ENCODE measurements at regions not wholly inside any gene's neighbourhood (a gene's known extent, or its start where the extent isn't known, plus 50 kb on each side); places are given as distances from the start of the nearest gene placed in this dataset.

DNA sequence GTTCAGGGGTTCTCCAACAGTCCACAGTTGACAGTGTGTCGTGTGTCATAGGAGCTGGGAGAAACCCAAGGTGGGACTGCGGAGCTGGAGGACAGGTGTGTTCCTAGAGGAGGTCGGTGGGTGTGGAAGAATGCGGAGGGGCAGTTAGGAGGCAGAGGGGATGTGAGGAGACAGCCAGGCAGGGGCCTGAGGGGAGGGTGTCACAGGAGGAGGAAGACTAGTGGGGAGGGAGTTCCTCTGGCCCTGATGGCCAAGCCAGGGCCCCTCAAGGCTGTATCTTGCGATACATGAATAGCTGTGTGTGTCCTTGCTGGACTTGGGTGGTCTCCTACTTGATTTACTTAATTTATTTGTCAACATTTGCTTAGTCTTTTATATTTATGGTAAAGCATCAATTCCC, 519.6 kb upstream of the HS6ST1 start:
- Histone ChIP-seq H3K27ac (ENCODE audit: insufficient read depth, low read depth, low read length, poor library complexity, severe bottlenecking) (no peak overlapping the region), H3K27me3 (ENCODE audit: control insufficient read depth, insufficient read depth, low read length, poor library complexity, severe bottlenecking) (no peaks in the 10 kb centered on the region), H3K36me3 (ENCODE audit: control insufficient read depth, insufficient read depth, low read length) (no peaks in the 10 kb centered on the region), H3K4me1 (ENCODE audit: control insufficient read depth, insufficient read depth, low read length) (peaks cover 7% of the 10 kb centered on the region), H3K9me3 (ENCODE audit: control insufficient read depth, low read length) (no peaks in the 10 kb centered on the region), H3K4me3 (ENCODE audit: insufficient read depth, low read depth, low read length) (no peak overlapping the region)
- WGBS, 2 experiments, result 91 to 96% methylated on average over 5 of the region's 5 CpGs

DNA sequence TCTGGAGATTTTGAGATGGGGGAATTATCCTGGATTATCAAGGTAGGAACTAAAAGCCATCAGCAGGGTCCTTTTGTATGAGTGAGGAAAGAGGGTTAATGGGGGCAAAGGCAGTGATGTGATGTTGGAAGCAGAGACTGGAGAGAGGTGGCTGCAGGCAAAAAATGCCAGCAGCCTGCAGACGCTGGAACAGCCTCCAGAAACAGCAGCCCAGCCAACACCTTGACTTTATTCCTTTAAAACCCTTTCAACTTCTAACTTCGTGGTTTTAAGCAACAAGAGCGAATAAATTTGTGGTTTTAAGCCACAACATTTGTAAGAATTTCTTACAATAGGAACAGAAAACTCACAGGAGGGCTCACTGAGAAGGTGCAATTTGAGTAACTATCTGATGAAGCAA, 523.1 kb upstream of the HS6ST1 start:
- no peaks in the 10 kb centered on the region for H3K36me3 ChIP-seq (ENCODE audit: control insufficient read depth, insufficient read depth, low read length)
- peaks cover 5% of the 10 kb centered on the region for H3K4me1 ChIP-seq (ENCODE audit: control insufficient read depth, insufficient read depth, low read length)
- 78 to 91% methylated on average over 3 of the region's 3 CpGs for whole genome bisulfite sequencing, 2 experiments
- no peaks in the 10 kb centered on the region for H3K27me3 ChIP-seq (ENCODE audit: control insufficient read depth, insufficient read depth, low read length, poor library complexity, severe bottlenecking)
- H3K27ac ChIP-seq (ENCODE audit: insufficient read depth, low read depth, low read length, poor library complexity, severe bottlenecking), result no peak overlapping the region
- H3K4me3 ChIP-seq (ENCODE audit: insufficient read depth, low read depth, low read length), result no peak overlapping the region
- H3K9me3 ChIP-seq (ENCODE audit: control insufficient read depth, low read length), result no peaks in the 10 kb centered on the region

DNA sequence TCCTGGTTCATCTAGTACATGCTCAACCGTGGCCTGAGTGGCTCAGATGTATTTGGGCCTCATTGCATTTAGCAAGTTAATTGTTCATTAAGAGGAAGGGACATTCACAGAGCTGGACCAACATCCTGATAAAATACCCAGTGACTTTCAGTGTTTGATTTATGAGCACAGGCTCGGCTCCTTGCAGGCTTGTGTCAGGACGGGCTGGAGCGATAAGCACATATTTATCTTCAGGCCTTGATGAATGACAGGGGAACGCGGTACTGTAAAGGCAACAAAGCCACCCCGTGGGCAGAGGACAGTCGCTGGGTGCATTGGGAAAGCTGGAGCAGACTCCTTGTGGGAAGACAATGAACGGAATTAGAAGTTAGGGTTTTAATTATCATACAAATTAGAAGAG, 548.6 kb upstream of the HS6ST1 start:
- Histone ChIP-seq H3K4me1 (ENCODE audit: control insufficient read depth, insufficient read depth, low read length) (no peaks in the 10 kb centered on the region), H3K4me3 (ENCODE audit: insufficient read depth, low read depth, low read length) (no peak overlapping the region), H3K36me3 (ENCODE audit: control insufficient read depth, insufficient read depth, low read length) (no peaks in the 10 kb centered on the region), H3K27me3 (ENCODE audit: control insufficient read depth, insufficient read depth, low read length, poor library complexity, severe bottlenecking) (no peaks in the 10 kb centered on the region), H3K27ac (ENCODE audit: insufficient read depth, low read depth, low read length, poor library complexity, severe bottlenecking) (no peak overlapping the region), H3K9me3 (ENCODE audit: control insufficient read depth, low read length) (no peaks in the 10 kb centered on the region)
- WGBS, 2 experiments, result 83 to 87% methylated on average over 9 of the region's 9 CpGs

DNA sequence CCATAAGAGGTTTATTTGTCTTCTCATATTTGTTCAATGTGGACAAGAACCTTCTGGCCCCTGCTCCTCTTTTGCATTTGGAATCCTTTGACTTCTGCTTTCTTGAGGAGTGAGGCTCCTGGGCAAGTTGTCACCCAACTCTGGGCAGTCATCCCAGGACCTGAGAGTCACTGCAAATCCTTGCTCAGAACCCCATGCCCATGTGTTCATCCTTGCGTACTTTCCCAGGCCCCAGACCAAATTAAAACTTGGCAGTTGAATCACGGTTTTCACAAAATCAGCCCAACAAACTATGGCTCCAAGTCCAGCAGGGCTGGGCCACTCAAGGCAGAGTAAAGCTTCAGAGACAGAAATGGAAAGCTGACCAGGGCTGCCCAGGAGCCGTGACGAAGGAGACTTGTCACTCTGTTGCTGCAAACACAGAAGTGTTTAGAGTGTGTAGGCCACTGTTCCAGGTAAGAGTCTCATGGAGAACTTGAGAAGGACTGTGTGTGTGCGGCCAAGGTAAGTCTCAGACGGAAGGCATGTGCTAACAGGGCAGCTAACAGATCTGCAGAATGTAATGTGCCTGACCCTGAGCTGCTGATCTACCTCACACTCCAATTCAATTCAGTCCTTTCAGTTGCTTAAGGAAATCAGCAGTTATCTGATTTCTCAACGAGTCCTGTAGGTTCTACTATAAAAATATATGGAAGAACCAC, 549.4 kb upstream of the HS6ST1 start:
- Histone ChIP-seq H3K9me3 (ENCODE audit: control insufficient read depth, low read length) (no peaks in the 10 kb centered on the region), H3K27me3 (ENCODE audit: control insufficient read depth, insufficient read depth, low read length, poor library complexity, severe bottlenecking) (no peaks in the 10 kb centered on the region), H3K27ac (ENCODE audit: insufficient read depth, low read depth, low read length, poor library complexity, severe bottlenecking) (no peak overlapping the region), H3K4me1 (ENCODE audit: control insufficient read depth, insufficient read depth, low read length) (no peaks in the 10 kb centered on the region), H3K36me3 (ENCODE audit: control insufficient read depth, insufficient read depth, low read length) (no peaks in the 10 kb centered on the region), H3K4me3 (ENCODE audit: insufficient read depth, low read depth, low read length) (no peak overlapping the region)
- WGBS, 2 experiments, result 96% methylated on average over 7 of the region's 7 CpGs

DNA sequence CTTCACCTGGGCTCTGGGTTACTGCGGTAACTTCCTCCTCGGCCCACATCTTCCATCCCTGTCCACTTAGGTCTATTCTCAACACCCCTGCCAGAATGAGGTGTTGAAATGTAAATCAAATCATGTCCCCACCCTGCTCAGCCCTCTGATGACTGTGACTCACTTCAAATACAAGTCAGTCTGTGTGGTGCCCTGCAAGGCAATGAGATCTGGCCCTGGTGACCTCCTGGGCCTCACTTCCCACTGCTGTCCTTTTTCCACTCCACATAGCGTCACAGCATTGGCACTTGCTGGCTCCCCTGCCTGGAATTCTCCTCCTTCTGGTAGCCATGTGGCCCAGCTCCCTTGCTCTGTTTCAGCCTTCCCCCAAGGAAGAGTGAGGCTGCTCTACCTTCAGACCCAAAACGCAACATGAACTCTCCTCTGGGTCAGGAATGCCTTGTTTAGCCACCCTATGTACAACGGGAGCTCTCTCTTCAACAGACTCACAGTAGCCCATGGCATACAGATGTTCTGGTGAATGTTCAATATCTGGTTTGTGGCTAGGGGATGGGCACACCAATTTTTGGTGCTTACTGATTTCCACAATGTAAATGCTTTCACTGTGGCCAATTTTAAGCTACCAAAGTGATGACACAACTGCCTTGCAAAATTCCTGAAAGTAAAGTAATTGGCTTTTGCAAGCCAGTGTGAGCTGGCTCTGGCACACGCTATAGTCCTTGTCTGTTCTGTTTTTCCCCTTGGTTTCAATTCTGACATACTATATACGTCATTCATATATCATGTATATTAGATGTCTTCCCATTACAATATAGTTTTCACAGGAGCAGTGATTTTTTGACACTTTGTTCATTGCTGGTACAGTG, 550.3 kb upstream of the HS6ST1 start:
- Histone ChIP-seq H3K4me1 (ENCODE audit: control insufficient read depth, insufficient read depth, low read length) (no peaks in the 10 kb centered on the region), H3K9me3 (ENCODE audit: control insufficient read depth, low read length) (no peaks in the 10 kb centered on the region), H3K4me3 (ENCODE audit: insufficient read depth, low read depth, low read length) (no peak overlapping the region), H3K27ac (ENCODE audit: insufficient read depth, low read depth, low read length, poor library complexity, severe bottlenecking) (no peak overlapping the region), H3K36me3 (ENCODE audit: control insufficient read depth, insufficient read depth, low read length) (no peaks in the 10 kb centered on the region), H3K27me3 (ENCODE audit: control insufficient read depth, insufficient read depth, low read length, poor library complexity, severe bottlenecking) (no peaks in the 10 kb centered on the region)
- WGBS, 2 experiments, result 92 to 93% methylated on average over 7 of the region's 7 CpGs

DNA sequence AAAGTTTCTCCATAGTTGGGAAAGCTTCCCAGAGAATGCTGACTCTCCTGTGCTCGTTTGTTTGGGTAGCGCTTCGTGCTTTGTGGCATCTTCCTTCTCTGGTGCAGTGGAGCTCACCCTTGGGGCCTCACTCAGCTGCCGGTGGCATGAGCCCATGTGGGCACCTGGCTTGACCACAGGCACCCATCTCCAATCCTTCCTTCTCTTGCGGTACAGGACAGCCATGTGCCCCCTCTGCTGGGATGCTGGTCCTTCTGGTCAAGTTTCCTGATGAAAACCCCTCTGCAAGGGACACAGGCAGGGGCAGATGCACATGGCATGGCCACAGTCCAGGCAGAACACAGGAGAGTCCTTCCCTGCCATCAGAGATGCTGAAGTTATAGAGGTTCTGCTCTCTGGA, 555.9 kb upstream of the HS6ST1 start:
- Histone ChIP-seq H3K4me1 (ENCODE audit: control insufficient read depth, insufficient read depth, low read length) (peaks cover 21% of the 10 kb centered on the region), H3K36me3 (ENCODE audit: control insufficient read depth, insufficient read depth, low read length) (no peaks in the 10 kb centered on the region), H3K27me3 (ENCODE audit: control insufficient read depth, insufficient read depth, low read length, poor library complexity, severe bottlenecking) (no peaks in the 10 kb centered on the region), H3K27ac (ENCODE audit: insufficient read depth, low read depth, low read length, poor library complexity, severe bottlenecking) (no peak overlapping the region), H3K9me3 (ENCODE audit: control insufficient read depth, low read length) (no peaks in the 10 kb centered on the region), H3K4me3 (ENCODE audit: insufficient read depth, low read depth, low read length) (no peak overlapping the region)
- 93 to 94% methylated on average over 5 of the region's 5 CpGs for WGBS, 2 experiments

DNA sequence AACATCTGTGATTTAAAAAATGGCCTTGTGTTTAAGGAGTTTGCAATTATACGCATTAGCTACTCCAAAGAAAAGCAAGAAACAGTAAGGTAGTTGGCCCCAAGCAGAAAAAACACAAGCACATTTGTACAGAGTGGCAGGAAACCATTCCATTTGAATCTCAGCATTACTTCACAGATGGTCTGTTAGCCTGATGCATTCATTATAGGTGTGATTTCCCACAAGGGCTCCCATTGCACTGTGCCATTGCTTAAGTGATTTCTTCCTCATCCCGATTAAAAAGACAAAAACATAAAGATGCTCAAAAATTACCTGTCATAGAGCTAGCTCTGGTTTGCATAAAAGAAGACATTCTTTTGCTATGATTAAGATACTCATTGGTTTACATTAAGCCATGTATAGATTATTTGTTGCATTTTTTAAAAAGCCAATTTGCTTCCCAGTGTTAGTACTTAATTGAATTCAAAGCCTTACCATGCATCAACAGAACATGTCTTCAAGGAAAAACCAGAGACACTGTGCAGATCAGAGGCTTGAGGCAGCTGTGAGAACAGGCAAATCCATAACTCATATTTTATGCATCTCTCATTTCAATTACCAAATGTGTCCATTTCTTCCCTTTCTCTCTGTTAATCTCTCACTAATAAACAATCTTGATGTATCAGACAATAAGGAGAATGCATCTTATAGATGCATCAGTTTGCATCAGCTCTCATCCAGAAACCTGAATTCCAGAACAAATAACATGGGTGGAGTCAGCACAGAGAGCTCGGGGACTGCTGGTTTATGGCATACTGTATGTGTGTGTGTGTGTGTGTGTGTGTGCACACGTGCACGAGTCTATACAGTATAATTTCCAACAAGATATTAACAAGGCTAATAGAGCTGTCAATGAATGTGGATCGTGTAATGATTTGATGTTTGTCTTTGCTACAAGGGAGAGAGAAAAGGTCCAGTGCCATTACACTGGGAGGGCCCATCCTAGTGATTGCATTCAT, 558.6 kb upstream of the HS6ST1 start:
- Histone ChIP-seq H3K27ac (ENCODE audit: insufficient read depth, low read depth, low read length, poor library complexity, severe bottlenecking) (no peak overlapping the region), H3K36me3 (ENCODE audit: control insufficient read depth, insufficient read depth, low read length) (no peaks in the 10 kb centered on the region), H3K4me3 (ENCODE audit: insufficient read depth, low read depth, low read length) (no peak overlapping the region), H3K4me1 (ENCODE audit: control insufficient read depth, insufficient read depth, low read length) (peaks cover 21% of the 10 kb centered on the region), H3K9me3 (ENCODE audit: control insufficient read depth, low read length) (no peaks in the 10 kb centered on the region), H3K27me3 (ENCODE audit: control insufficient read depth, insufficient read depth, low read length, poor library complexity, severe bottlenecking) (no peaks in the 10 kb centered on the region)
- 71 to 77% methylated on average over 5 to 6 of the region's 6 CpGs for WGBS, 2 experiments

DNA sequence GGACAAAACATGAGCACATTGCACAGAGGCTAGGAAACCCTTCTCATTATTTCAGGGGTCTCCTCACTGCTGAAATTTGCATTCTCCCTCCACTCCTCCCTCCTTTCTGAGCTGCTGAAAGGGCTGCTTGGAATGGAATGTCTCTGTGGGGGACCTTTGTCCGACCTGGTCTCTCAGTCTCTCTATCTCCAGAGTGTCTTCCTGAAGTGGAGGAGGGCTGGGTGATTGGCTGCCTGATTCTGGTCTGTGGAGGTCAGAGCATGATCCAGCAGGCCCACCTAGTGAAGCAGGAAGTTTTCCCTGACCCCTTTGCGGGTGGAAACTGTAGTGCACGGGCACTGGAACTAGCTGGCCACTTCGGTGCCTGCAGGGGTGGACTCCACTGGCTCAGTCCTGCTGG, 560.5 kb upstream of the HS6ST1 start:
- no peak overlapping the region for H3K27ac ChIP-seq (ENCODE audit: insufficient read depth, low read depth, low read length, poor library complexity, severe bottlenecking)
- no peak overlapping the region for H3K4me3 ChIP-seq (ENCODE audit: insufficient read depth, low read depth, low read length)
- H3K27me3 ChIP-seq (ENCODE audit: control insufficient read depth, insufficient read depth, low read length, poor library complexity, severe bottlenecking), result no peaks in the 10 kb centered on the region
- H3K9me3 ChIP-seq (ENCODE audit: control insufficient read depth, low read length), result no peaks in the 10 kb centered on the region
- H3K4me1 ChIP-seq (ENCODE audit: control insufficient read depth, insufficient read depth, low read length), result peaks cover 21% of the 10 kb centered on the region
- WGBS, 2 experiments, result 26 to 33% methylated on average over 4 of the region's 4 CpGs
- no peaks in the 10 kb centered on the region for H3K36me3 ChIP-seq (ENCODE audit: control insufficient read depth, insufficient read depth, low read length)

DNA sequence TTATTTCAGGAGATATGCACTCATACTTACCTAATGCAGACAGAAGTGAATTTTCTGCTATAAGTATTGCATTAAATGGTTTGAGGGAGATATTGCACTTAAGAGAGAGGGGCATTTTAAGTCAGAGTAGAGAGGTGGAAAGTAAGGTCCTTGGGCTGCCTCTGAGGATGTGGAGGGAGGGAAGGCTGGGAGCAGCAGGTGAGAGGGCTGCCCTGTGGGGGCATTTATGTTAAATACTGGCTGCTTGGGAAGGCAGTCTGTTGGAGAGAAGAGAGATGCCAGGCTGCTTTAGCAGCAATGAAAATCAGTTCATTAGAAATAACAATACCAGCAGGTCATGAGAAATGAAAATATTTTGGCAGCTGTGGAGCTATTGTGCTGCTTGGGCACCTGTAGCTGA, 576.2 kb upstream of the HS6ST1 start:
- Histone ChIP-seq H3K4me3 (ENCODE audit: insufficient read depth, low read depth, low read length) (no peak overlapping the region), H3K36me3 (ENCODE audit: control insufficient read depth, insufficient read depth, low read length) (no peaks in the 10 kb centered on the region), H3K27me3 (ENCODE audit: control insufficient read depth, insufficient read depth, low read length, poor library complexity, severe bottlenecking) (no peaks in the 10 kb centered on the region), H3K4me1 (ENCODE audit: control insufficient read depth, insufficient read depth, low read length) (no peaks in the 10 kb centered on the region), H3K9me3 (ENCODE audit: control insufficient read depth, low read length) (no peaks in the 10 kb centered on the region), H3K27ac (ENCODE audit: insufficient read depth, low read depth, low read length, poor library complexity, severe bottlenecking) (no peak overlapping the region)
